Lung (tissue), 11 donors: ENCODE measurements at regions not wholly inside any gene's neighbourhood (a gene's known extent, or its start where the extent isn't known, plus 50 kb on each side); places are given as distances from the start of the nearest gene placed in this dataset.

Source experiments
- ATAC-seq: fragments of 200-7000 bp; cut with Tn5 transposase; one replicate; pipeline ENCODE4 v1.9.1; 2020; ENCODE audit warnings: moderate number of reproducible peaks; ENCODE audit not compliant: insufficient read depth, low FRiP score
- DNase-seq, 3 donors: peaks; one replicate each; pipeline ENCODE4 v3.0.0-alpha.2; 2013 to 2017
- H3K27ac ChIP-seq, 2 donors: one replicate each; pipeline ENCODE4 v1.5.1; 2013; ENCODE audit warnings: mild to moderate bottlenecking in 2 of 2, moderate library complexity in 2 of 2, control low read depth in 1 of 2, inconsistent platforms in 1 of 2, low read depth in 1 of 2, low read length in 1 of 2
- H3K27me3 ChIP-seq, 3 donors: one replicate each; pipeline ENCODE4 v1.5.1; 2013; ENCODE audit warnings: low read length in 2 of 3; ENCODE audit not compliant: control insufficient read depth in 3 of 3, insufficient read depth in 3 of 3
- H3K36me3 ChIP-seq, 4 donors: one replicate each; pipeline ENCODE4 v1.5.1; 2013; ENCODE audit warnings: low read length in 4 of 4, mild to moderate bottlenecking in 1 of 4, moderate library complexity in 1 of 4; ENCODE audit not compliant: control insufficient read depth in 4 of 4, insufficient read depth in 4 of 4
- H3K4me1 ChIP-seq, 5 donors: one replicate each; pipeline ENCODE4 v1.5.1; 2013; ENCODE audit warnings: low read length in 5 of 5, mild to moderate bottlenecking in 2 of 5, moderate library complexity in 1 of 5; ENCODE audit not compliant: control insufficient read depth in 5 of 5, insufficient read depth in 5 of 5
- H3K4me3 ChIP-seq: one replicate; pipeline ENCODE4 v1.5.1; 2013; ENCODE audit warnings: mild to moderate bottlenecking, control low read depth, moderate library complexity
- H3K9ac ChIP-seq, 2 donors: one replicate each; pipeline ENCODE4 v1.5.1; 2013; ENCODE audit warnings: low read length in 2 of 2, control low read depth in 1 of 2; ENCODE audit not compliant: insufficient read depth in 1 of 2
- H3K9me3 ChIP-seq, 4 donors: one replicate each; pipeline ENCODE4 v1.5.1; 2013; ENCODE audit warnings: low read length in 3 of 4, mild to moderate bottlenecking in 1 of 4, moderate library complexity in 1 of 4; ENCODE audit not compliant: control insufficient read depth in 4 of 4, insufficient read depth in 3 of 4
- CTCF ChIP-seq: IDR thresholded peaks from 2 replicates; pipeline ENCODE4 v1.5.1; 2012; ENCODE audit warnings: mild to moderate bottlenecking; ENCODE audit errors: control extremely low read depth, extremely low read depth
- WGBS, 2 donors: extraction: QIAGEN DNeasy Blood & Tissue Kit; methylation state at CpG; one replicate each; pipeline ENCODE4 v1.1.7; 2013; 5-methylcytosine and 5-hydroxymethylcytosine counted together
- donor health status: control.
- donor health status: control.
- donor health status: Bipolar disorder and iron deficiency.
- donor health status: healthy.
- donor health status: DM: yes; HTN: yes; CAD: no.

- Histone ChIP-seq H3K9ac (no peak overlapping the region), H3K36me3 (no peaks in the 10 kb centered on the region), H3K27me3 (no peaks in the 10 kb centered on the region), H3K27ac (no peak overlapping the region), H3K4me1 (no peaks in the 10 kb centered on the region), H3K9me3 (peaks cover 0 to 2% (median 0%) of the 10 kb centered on the region in 4 donors), H3K4me3 (no peak overlapping the region)
- ATAC-seq (no peak), DNase-seq (peak in 1 of 3 donors; percentile 1)
- WGBS, 2 donors: 58 to 74% methylated on average over 3 of the region's 3 CpGs
- no peak for TF ChIP-seq CTCF
Measured at GRCh38 chr5:20522905-20523482, 535.0 kb upstream of the CDH18 start.

- Histone ChIP-seq H3K27me3 (no peaks in the 10 kb centered on the region), H3K9me3 (no peaks in the 10 kb centered on the region), H3K27ac (no peak overlapping the region), H3K4me1 (no peaks in the 10 kb centered on the region), H3K4me3 (no peak overlapping the region), H3K9ac (no peak overlapping the region), H3K36me3 (no peaks in the 10 kb centered on the region)
- no peak for TF ChIP-seq CTCF
- ATAC-seq (no peak), DNase-seq (no peak)
- 94 to 95% methylated on average over 4 of the region's 4 CpGs for WGBS, 2 donors
Measured at GRCh38 chr5:20515606-20516005, 527.6 kb upstream of the CDH18 start.

GRCh38 chr5:20514145-20514544 lies 526.1 kb upstream of the CDH18 start:
- H3K4me1 ChIP-seq: no peaks in the 10 kb centered on the region
- no peak for TF ChIP-seq CTCF
- no peaks in the 10 kb centered on the region for H3K36me3 ChIP-seq
- no peaks in the 10 kb centered on the region for H3K9me3 ChIP-seq
- H3K27ac ChIP-seq: no peak overlapping the region
- no peak for DNase-seq
- H3K9ac ChIP-seq: no peak overlapping the region
- no peak overlapping the region for H3K4me3 ChIP-seq
- 67 to 80% methylated on average over 4 of the region's 4 CpGs for WGBS, 2 donors
- no peak for ATAC-seq
- H3K27me3 ChIP-seq: no peaks in the 10 kb centered on the region

- no peaks in the 10 kb centered on the region for H3K27me3 ChIP-seq
- no peaks in the 10 kb centered on the region for H3K36me3 ChIP-seq
- H3K4me1 ChIP-seq: no peaks in the 10 kb centered on the region
- no peak for TF ChIP-seq CTCF
- peaks cover 0 to 3% (median 0%) of the 10 kb centered on the region in 4 donors for H3K9me3 ChIP-seq
- no peak overlapping the region for H3K27ac ChIP-seq
- H3K4me3 ChIP-seq: no peak overlapping the region
- H3K9ac ChIP-seq: no peak overlapping the region
- ATAC-seq: no peak
- 68 to 73% methylated on average over 2 of the region's 2 CpGs for WGBS, 2 donors
- DNase-seq: peak in 2 of 3 donors; percentile 66
Measured at GRCh38 chr5:20500546-20500945, 512.5 kb upstream of the CDH18 start.
